OCI-LY7 (cell line): ENCODE measurements at regions not wholly inside any gene's neighbourhood (a gene's known extent, or its start where the extent isn't known, plus 50 kb on each side); places are given as distances from the start of the nearest gene placed in this dataset.

Experiments used
- BruUV-seq: library from RNA; stranded (reverse); fragments of 400-500 nt; replicated peaks from 2 replicates; lab custom pipeline; 2021; lab: Mats Ljungman, UMichigan
- CTCF ChIA-PET: fragments of 300-600 bp; sonication (Branson Sonifier 250); formaldehyde crosslinking; loops from one replicate; lab custom pipeline; 2022; ENCODE audit warnings: antibody characterized with exemption; ENCODE audit not compliant: unreplicated experiment; lab: Charles Lee
- POLR2A ChIA-PET: fragments of 300-600 bp; sonication (Branson Sonifier 250); formaldehyde crosslinking; loops from one replicate; lab custom pipeline; 2022; ENCODE audit warnings: antibody characterized with exemption; lab: Charles Lee
- DNase-seq: peaks from one replicate; pipeline ENCODE4 v3.0.0-alpha.2; 2015; ENCODE audit warnings: low spot score
- H2AFZ ChIP-seq: fragments of 200-600 bp; sonication (generic), shearing (Covaris generic); 2 replicates; pipeline ENCODE4 v1.6.1; 2014; ENCODE audit warnings: mild to moderate bottlenecking, antibody characterized with exemption, low read length, moderate library complexity
- H3K27ac ChIP-seq: fragments of 200-600 bp; sonication (generic); 2 replicates; pipeline ENCODE4 v1.5.1; 2014; ENCODE audit warnings: mixed run types, low read depth, mild to moderate bottlenecking, moderate library complexity, low read length, inconsistent platforms; ENCODE audit not compliant: poor library complexity, severe bottlenecking
- H3K36me3 ChIP-seq: fragments of 200-600 bp; sonication (generic); 2 replicates; pipeline ENCODE4 v1.6.1; 2014; ENCODE audit warnings: mild to moderate bottlenecking, antibody characterized with exemption, low read length, moderate library complexity, mixed read lengths; ENCODE audit not compliant: insufficient read depth
- H3K4me1 ChIP-seq: fragments of 200-600 bp; sonication (generic); 2 replicates; pipeline ENCODE4 v1.5.1; 2014; ENCODE audit warnings: mild to moderate bottlenecking, low read length; ENCODE audit not compliant: insufficient read depth, poor library complexity, severe bottlenecking
- H3K4me2 ChIP-seq: fragments of 200-600 bp; sonication (generic); 2 replicates; pipeline ENCODE4 v1.6.1; 2014; ENCODE audit warnings: mild to moderate bottlenecking, low read length
- H3K4me3 ChIP-seq: fragments of 200-600 bp; sonication (generic); 2 replicates; pipeline ENCODE4 v1.5.1; 2014; ENCODE audit warnings: mild to moderate bottlenecking, low read depth, low read length; ENCODE audit not compliant: poor library complexity, severe bottlenecking
- H3K79me2 ChIP-seq: fragments of 200-600 bp; sonication (generic); 2 replicates; pipeline ENCODE4 v1.6.1; 2016; ENCODE audit warnings: low read depth, mild to moderate bottlenecking, low read length, moderate library complexity, mixed read lengths; ENCODE audit not compliant: insufficient read depth
- H3K9me2 ChIP-seq: fragments of 200-600 bp; sonication (generic); 2 replicates; pipeline ENCODE4 v1.6.1; 2016; ENCODE audit warnings: mild to moderate bottlenecking, low read length, mixed read lengths; ENCODE audit not compliant: insufficient read depth
- H3K9me3 ChIP-seq: fragments of 200-600 bp; sonication (generic); 2 replicates; pipeline ENCODE4 v1.6.1; 2014; ENCODE audit warnings: mild to moderate bottlenecking, mixed run types, low read length, mixed read lengths
- H4K20me1 ChIP-seq: fragments of 200-600 bp; sonication (generic); 2 replicates; pipeline ENCODE4 v1.6.1; 2014; ENCODE audit warnings: mild to moderate bottlenecking, antibody characterized with exemption, low read length, moderate library complexity, mixed read lengths; ENCODE audit not compliant: insufficient read depth
- CTCF ChIP-seq: fragments of 200-600 bp; sonication (generic); conservative IDR thresholded peaks from 2 replicates; pipeline ENCODE4 v1.5.1; 2014; ENCODE audit warnings: mild to moderate bottlenecking, antibody characterized with exemption, low read length, moderate library complexity, mixed read lengths
- EZH2phosphoT487 ChIP-seq: fragments of 200-600 bp; sonication (generic); IDR thresholded peaks from 2 replicates; pipeline ENCODE4 v1.6.1; 2018; ENCODE audit warnings: low read depth, borderline replicate concordance, mild to moderate bottlenecking, mixed run types, antibody characterized with exemption, low read length, moderate library complexity, mixed read lengths
- intact Hi-C: fragments of 100-400 bp; cut with micrococcal nuclease; formaldehyde crosslinking; loops from one replicate; pipeline ENCODE4 v1.10.0; 2022; ENCODE audit not compliant: unreplicated experiment

GRCh38 chr19:29016353-29016752 is 196.6 kb downstream of the UQCRFS1 start:
- TF ChIP-seq EZH2phosphoT487 (no peak), CTCF (no peak)
- Histone ChIP-seq H3K27ac (no peak overlapping the region), H3K4me2 (no peak overlapping the region), H4K20me1 (no peaks in the 10 kb centered on the region), H3K4me1 (no peaks in the 10 kb centered on the region), H3K9me2 (no peaks in the 10 kb centered on the region), H3K4me3 (no peak overlapping the region), H3K9me3 (no peaks in the 10 kb centered on the region), H2AFZ (no peak overlapping the region), H3K36me3 (no peaks in the 10 kb centered on the region), H3K79me2 (no peaks in the 10 kb centered on the region)
- no peak for DNase-seq
- intact Hi-C loops: no loop called here
- POLR2A ChIA-PET: no interaction called here
- no TSS peak for BruUV-seq
- CTCF ChIA-PET: no interaction called here

GRCh38 chr19:29015569-29015968 is 197.4 kb downstream of the UQCRFS1 start:
- DNase-seq: no peak
- no TSS peak for BruUV-seq
- H3K4me2 ChIP-seq: no peak overlapping the region

More at GRCh38 chr19:29015569-29015968, 197.4 kb downstream of the UQCRFS1 start:
- intact Hi-C loops: no loop called here
- CTCF ChIA-PET: no interaction called here
- H3K27ac ChIP-seq: no peak overlapping the region
- H3K4me3 ChIP-seq: no peak overlapping the region
- H2AFZ ChIP-seq: no peak overlapping the region
- POLR2A ChIA-PET: no interaction called here
- no peaks in the 10 kb centered on the region for H4K20me1 ChIP-seq
- no peaks in the 10 kb centered on the region for H3K4me1 ChIP-seq
- TF ChIP-seq EZH2phosphoT487 (no peak), CTCF (no peak)
- no peaks in the 10 kb centered on the region for H3K79me2 ChIP-seq
- H3K9me2 ChIP-seq: no peaks in the 10 kb centered on the region
- H3K36me3 ChIP-seq: no peaks in the 10 kb centered on the region
- H3K9me3 ChIP-seq: no peaks in the 10 kb centered on the region
